ENCODE measurements at regions not wholly inside any gene's neighbourhood (a gene's known extent, or its start where the extent isn't known, plus 50 kb on each side); places are given as distances from the start of the nearest gene placed in this dataset.

DNA sequence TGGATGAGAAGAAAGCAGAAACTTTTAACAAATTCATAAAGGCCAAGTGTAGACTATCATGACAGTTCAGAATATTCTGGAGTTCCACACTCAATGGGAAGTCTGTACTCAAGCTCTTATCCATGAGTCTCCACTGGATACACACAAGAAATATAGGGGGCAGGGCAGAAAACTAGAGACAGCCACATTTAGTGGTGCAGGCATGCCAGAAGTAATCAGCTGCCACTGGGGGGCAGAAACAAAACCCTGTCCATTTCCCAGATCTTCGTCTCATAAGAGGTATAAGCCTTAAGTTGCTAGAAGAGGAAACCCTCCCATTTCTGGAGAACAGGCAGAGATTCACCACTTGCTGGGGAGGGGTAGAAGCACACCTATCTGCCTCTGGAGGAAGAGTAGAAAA, 166.8 kb upstream of the GALNT2 start:
- no peak overlapping the region for H3K4me3 Mint-ChIP-seq

DNA sequence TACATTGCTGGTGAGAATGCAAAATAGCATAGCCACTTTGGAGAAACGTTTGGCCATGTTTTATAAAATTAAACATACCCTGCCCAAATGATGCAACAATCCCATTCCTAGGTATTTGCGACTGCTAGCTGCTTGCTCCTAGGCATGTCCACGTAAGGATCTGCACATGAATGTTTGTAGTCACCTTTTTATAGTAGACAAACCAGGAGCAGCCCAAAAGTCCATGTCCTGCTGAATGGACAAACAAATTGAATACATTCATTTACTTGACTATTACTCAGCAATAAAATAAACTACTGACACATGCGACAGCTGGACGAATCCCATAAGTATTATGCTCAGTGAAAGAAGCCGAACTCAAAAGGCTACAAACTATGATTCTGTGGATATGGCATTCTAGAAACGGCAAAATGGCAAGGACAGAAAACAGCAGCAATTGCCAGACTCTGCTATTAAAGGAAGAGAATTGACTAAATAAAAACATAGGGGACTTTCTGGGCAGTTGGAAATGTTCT, 161.9 kb upstream of the GALNT2 start:
- no peak for ATAC-seq (ENCODE audit: low read depth)
- CTCF ChIA-PET, result no interaction called here
- Mint-ChIP-seq H3K36me3 (ENCODE audit: low read depth) (no peaks in the 10 kb centered on the region), H3K27ac (no peak overlapping the region), H3K27me3 (peaks cover 24% of the 10 kb centered on the region), H3K4me3 (no peak overlapping the region), H3K4me1 (no peaks in the 10 kb centered on the region), H3K9me3 (peaks cover 11% of the 10 kb centered on the region)
- TF ChIP-seq, protein P1, sequence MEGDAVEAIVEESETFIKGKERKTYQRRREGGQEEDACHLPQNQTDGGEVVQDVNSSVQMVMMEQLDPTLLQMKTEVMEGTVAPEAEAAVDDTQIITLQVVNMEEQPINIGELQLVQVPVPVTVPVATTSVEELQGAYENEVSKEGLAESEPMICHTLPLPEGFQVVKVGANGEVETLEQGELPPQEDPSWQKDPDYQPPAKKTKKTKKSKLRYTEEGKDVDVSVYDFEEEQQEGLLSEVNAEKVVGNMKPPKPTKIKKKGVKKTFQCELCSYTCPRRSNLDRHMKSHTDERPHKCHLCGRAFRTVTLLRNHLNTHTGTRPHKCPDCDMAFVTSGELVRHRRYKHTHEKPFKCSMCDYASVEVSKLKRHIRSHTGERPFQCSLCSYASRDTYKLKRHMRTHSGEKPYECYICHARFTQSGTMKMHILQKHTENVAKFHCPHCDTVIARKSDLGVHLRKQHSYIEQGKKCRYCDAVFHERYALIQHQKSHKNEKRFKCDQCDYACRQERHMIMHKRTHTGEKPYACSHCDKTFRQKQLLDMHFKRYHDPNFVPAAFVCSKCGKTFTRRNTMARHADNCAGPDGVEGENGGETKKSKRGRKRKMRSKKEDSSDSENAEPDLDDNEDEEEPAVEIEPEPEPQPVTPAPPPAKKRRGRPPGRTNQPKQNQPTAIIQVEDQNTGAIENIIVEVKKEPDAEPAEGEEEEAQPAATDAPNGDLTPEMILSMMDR (IDR thresholded peaks at IDR 0.05), result no peak
- POLR2A ChIA-PET, result no interaction called here
- DNase-seq, result no peak
- intact Hi-C loops (cut with micrococcal nuclease), result no loop called here

More for the DNA sequence above, 166.8 kb upstream of the GALNT2 start:
- H3K27ac Mint-ChIP-seq, result no peak overlapping the region
- no peaks in the 10 kb centered on the region for H3K4me1 Mint-ChIP-seq
- CTCF ChIA-PET, result no interaction called here
- POLR2A ChIA-PET, result interaction anchor here (0.6 kb wide), 1 partner anchor 16 kb away, joined by 3 read pairs; no protein-coding TSS in a partner anchor
- ATAC-seq (ENCODE audit: low read depth) (no peak), DNase-seq (no peak)
- peaks cover 29% of the 10 kb centered on the region for H3K27me3 Mint-ChIP-seq
- H3K9me3 Mint-ChIP-seq, result peaks cover 12% of the 10 kb centered on the region
- TF ChIP-seq, protein P1 (IDR thresholded peaks at IDR 0.05), result no peak
- intact Hi-C loops (cut with micrococcal nuclease), result no loop called here
- no peaks in the 10 kb centered on the region for H3K36me3 Mint-ChIP-seq (ENCODE audit: low read depth)

DNA sequence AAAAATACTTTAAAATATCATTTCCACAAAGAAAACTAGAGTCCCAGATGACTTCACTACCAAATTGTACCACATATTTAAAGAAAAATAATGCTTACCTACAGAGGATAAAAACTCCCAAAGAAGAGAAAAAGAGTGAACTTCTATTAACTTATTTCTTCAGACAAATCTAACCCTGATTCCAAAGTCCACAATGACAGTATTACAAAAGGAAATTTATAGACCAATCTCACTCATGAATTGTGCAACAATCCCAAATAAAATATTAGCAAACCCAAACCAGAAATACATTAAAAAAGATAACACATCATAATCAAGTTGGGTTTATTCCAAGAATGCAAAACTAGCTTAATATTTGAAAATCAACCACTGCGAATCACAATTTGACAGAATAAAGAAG, 161.4 kb upstream of the GALNT2 start:
- POLR2A ChIA-PET, result no interaction called here
- H3K4me1 Mint-ChIP-seq, result no peaks in the 10 kb centered on the region
- CTCF ChIA-PET, result no interaction called here
- no peak for DNase-seq
- ATAC-seq (ENCODE audit: low read depth), result no peak
- peaks cover 10% of the 10 kb centered on the region for H3K9me3 Mint-ChIP-seq
- H3K27ac Mint-ChIP-seq, result no peak overlapping the region
- TF ChIP-seq, protein P1 (IDR thresholded peaks at IDR 0.05), result no peak
- H3K27me3 Mint-ChIP-seq, result peaks cover 24% of the 10 kb centered on the region
- H3K36me3 Mint-ChIP-seq (ENCODE audit: low read depth), result no peaks in the 10 kb centered on the region
- H3K4me3 Mint-ChIP-seq, result no peak overlapping the region
- intact Hi-C loops (cut with micrococcal nuclease), result no loop called here

DNA sequence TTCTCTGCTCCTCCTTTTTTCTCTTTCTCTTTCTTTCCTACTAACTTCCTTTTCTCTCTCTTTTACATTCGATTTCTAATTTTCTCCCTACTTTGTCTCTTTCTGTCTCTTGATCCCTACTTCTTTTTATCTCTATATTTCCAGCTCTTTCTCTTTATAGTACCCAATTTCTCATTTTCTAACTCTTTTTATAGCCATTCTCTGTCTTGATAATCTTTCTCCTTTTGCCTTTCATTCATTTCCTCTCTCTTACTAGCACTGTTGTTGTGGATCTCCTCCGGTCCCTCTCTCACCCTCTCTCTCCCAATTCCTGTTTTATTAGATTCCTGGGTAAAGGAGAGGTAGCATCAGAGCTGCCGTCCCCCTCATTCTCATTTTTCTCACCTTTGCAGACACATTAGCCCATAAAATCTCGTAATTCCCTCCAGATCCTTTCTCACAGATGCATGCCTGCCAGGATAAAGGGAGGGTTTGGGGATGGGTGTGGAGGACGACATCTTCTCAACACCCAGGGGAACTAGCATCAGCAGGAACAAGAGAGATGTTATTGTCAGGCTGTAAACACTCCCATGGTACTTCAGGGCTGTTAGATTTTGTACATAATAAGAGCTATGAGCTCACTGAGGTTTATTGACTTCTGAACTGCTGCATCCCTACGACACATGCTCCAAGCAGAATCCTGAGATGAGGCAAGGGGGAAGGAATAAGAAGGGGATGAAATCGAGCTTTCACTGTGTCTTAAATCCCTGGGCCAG, 159.0 kb upstream of the GALNT2 start:
- CTCF ChIA-PET, result no interaction called here
- intact Hi-C loops (cut with micrococcal nuclease), result no loop called here
- no peaks in the 10 kb centered on the region for H3K36me3 Mint-ChIP-seq (ENCODE audit: low read depth)
- TF ChIP-seq, protein P1 (IDR thresholded peaks at IDR 0.05), result no peak
- no peak for DNase-seq
- POLR2A ChIA-PET, result interaction anchor here (0.6 kb wide), 1 partner anchor 47 kb away, joined by 3 read pairs; no protein-coding TSS in a partner anchor
- no peaks in the 10 kb centered on the region for H3K9me3 Mint-ChIP-seq
- peaks cover 19% of the 10 kb centered on the region for H3K27me3 Mint-ChIP-seq
- no peak overlapping the region for H3K4me3 Mint-ChIP-seq
- no peak for ATAC-seq (ENCODE audit: low read depth)
- no peak overlapping the region for H3K27ac Mint-ChIP-seq
- no peaks in the 10 kb centered on the region for H3K4me1 Mint-ChIP-seq

DNA sequence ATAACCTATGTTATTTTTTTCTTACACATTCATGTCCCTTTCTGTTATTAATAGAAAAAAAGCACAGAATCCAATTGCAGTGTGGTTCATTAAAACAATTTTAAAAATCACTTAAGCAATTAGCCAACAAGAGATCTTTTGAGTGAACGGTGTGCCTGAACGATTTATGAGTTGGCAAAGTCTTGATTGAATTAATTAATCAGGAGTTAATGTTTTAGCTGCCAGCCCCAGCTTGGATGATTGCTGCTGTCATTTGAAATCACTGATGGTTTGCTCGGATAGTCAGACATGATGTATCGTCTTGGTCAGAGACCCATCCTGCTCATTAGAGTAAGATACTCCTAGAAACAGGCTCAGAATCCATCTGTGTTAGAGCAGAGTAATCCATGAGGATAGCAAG, 158.3 kb upstream of the GALNT2 start:
- H3K27ac Mint-ChIP-seq, result no peak overlapping the region
- H3K9me3 Mint-ChIP-seq, result no peaks in the 10 kb centered on the region
- no peaks in the 10 kb centered on the region for H3K4me1 Mint-ChIP-seq
- no peak for DNase-seq
- H3K4me3 Mint-ChIP-seq, result no peak overlapping the region
- ChIA-PET CTCF (no interaction called here), POLR2A (interaction anchor here (0.6 kb wide), 2 partner anchors 47 to 271 kb away, joined by 3 to 6 read pairs; no protein-coding TSS in a partner anchor)
- no peak for ATAC-seq (ENCODE audit: low read depth)
- TF ChIP-seq, protein P1 (IDR thresholded peaks at IDR 0.05), result no peak
- H3K27me3 Mint-ChIP-seq, result peaks cover 15% of the 10 kb centered on the region
- no peaks in the 10 kb centered on the region for H3K36me3 Mint-ChIP-seq (ENCODE audit: low read depth)
- intact Hi-C loops (cut with micrococcal nuclease), result no loop called here

Measured in activated B cell treated with CpG ODN at 0.5 μM for 24 hours (primary cell).